Astrocyte (in vitro differentiated cells and primary cell): ENCODE measurements at regions not wholly inside any gene's neighbourhood (a gene's known extent, or its start where the extent isn't known, plus 50 kb on each side); places are given as distances from the start of the nearest gene placed in this dataset.

ENCODE experiments used
- EZH2 ChIP-seq: IDR thresholded peaks from 2 replicates; pipeline ENCODE4 v1.6.1; 2012; ENCODE audit warnings: mild to moderate bottlenecking, low read length, inconsistent platforms; ENCODE audit not compliant: insufficient read depth
- TF ChIP-seq, protein P1 (sequence below): IDR thresholded peaks from 2 replicates; pipeline ENCODE4 v1.5.1; 2011; ENCODE audit warnings: low read depth, mild to moderate bottlenecking, inconsistent platforms, low read length, moderate library complexity; ENCODE audit not compliant: insufficient read depth

DNA sequence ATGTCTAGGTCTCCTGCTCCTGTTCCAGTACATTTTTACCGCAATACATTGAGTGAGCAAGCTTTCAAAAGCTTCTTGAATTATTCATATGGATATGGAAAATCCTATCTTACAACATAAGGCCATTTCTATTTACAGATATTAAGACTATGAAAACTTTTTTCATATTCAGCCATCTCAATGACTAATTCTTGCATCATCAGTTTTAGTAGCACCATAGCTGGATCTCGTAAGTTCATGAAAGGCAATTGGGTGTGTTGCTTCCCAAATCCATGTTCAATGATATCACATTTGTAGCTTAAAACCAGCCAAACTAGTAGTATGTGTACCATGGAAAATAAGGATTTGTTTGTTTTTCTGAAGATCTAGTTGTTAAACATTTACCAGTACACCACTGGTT, 118.3 kb upstream of the GABRA2 start:
- TF ChIP-seq, protein P1, sequence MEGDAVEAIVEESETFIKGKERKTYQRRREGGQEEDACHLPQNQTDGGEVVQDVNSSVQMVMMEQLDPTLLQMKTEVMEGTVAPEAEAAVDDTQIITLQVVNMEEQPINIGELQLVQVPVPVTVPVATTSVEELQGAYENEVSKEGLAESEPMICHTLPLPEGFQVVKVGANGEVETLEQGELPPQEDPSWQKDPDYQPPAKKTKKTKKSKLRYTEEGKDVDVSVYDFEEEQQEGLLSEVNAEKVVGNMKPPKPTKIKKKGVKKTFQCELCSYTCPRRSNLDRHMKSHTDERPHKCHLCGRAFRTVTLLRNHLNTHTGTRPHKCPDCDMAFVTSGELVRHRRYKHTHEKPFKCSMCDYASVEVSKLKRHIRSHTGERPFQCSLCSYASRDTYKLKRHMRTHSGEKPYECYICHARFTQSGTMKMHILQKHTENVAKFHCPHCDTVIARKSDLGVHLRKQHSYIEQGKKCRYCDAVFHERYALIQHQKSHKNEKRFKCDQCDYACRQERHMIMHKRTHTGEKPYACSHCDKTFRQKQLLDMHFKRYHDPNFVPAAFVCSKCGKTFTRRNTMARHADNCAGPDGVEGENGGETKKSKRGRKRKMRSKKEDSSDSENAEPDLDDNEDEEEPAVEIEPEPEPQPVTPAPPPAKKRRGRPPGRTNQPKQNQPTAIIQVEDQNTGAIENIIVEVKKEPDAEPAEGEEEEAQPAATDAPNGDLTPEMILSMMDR, result no peak
- no peak for TF ChIP-seq EZH2
